ENCODE measurements at regions not wholly inside any gene's neighbourhood (a gene's known extent, or its start where the extent isn't known, plus 50 kb on each side); places are given as distances from the start of the nearest gene placed in this dataset.

DNA sequence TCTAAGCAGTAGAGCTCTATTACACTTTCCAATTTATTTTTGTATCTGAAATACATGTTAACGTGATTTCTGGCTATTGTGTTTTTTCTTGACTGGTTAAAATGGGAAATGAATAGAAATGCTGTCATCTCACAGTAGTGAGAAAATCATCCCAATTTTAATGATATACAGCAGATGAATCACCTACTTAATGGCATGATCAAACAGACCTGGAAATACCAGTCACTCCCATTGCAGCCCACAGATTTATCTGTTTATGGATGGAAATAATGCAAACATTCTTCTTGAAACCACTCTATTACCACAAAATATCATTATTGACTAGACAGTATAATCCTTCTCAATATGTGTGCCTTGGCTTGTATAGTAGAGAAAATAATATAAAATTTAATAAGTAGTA, 497.8 kb upstream of the ADAMTS5 start:
- intact Hi-C loops (cut with DNase I), result no loop called here
- TF ChIP-seq POLR2A (IDR thresholded peaks at IDR 0.05), result no peak
- TF ChIP-seq, protein P1, sequence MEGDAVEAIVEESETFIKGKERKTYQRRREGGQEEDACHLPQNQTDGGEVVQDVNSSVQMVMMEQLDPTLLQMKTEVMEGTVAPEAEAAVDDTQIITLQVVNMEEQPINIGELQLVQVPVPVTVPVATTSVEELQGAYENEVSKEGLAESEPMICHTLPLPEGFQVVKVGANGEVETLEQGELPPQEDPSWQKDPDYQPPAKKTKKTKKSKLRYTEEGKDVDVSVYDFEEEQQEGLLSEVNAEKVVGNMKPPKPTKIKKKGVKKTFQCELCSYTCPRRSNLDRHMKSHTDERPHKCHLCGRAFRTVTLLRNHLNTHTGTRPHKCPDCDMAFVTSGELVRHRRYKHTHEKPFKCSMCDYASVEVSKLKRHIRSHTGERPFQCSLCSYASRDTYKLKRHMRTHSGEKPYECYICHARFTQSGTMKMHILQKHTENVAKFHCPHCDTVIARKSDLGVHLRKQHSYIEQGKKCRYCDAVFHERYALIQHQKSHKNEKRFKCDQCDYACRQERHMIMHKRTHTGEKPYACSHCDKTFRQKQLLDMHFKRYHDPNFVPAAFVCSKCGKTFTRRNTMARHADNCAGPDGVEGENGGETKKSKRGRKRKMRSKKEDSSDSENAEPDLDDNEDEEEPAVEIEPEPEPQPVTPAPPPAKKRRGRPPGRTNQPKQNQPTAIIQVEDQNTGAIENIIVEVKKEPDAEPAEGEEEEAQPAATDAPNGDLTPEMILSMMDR (IDR thresholded peaks at IDR 0.05), result no peak
- no peak for TF ChIP-seq POLR2AphosphoS5 (IDR thresholded peaks at IDR 0.05; ENCODE audit: insufficient read depth in 1 of 2, low read depth in 1 of 2)
- Histone ChIP-seq H3K27me3 (no peaks in the 10 kb centered on the region), H3K4me3 (no peak overlapping the region), H3K4me1 (no peaks in the 10 kb centered on the region), H3K9me3 (no peaks in the 10 kb centered on the region), H3K27ac (no peak overlapping the region), H3K36me3 (no peaks in the 10 kb centered on the region)
- DNase-seq (ENCODE audit: extremely low spot score in 2 of 2), result no peak

DNA sequence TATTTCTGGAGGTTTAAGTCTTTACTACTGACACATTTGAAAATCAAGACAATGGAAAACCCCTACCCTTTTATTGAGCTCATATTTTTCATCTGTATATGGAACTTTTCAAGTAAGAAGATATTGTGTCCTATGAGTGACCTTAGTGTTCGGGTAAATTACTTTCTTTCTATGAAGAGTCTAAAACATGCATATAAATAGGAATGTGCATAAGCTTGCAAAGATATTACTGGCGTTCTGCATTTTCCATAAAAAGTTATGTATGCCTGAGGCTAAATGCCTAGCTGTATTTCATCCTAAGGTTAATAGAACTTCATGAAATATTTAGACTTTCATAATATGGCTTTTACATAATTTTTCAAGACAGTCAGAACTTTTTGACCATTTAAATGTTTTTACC, 495.8 kb upstream of the ADAMTS5 start:
- no peak overlapping the region for H3K27ac ChIP-seq
- DNase-seq (ENCODE audit: extremely low spot score in 2 of 2), result no peak
- H3K4me3 ChIP-seq, result no peak overlapping the region
- no peaks in the 10 kb centered on the region for H3K27me3 ChIP-seq
- TF ChIP-seq POLR2A (IDR thresholded peaks at IDR 0.05) (no peak), POLR2AphosphoS5 (IDR thresholded peaks at IDR 0.05; ENCODE audit: insufficient read depth in 1 of 2, low read depth in 1 of 2) (no peak)
- TF ChIP-seq, protein P1 (IDR thresholded peaks at IDR 0.05), result no peak
- H3K9me3 ChIP-seq, result no peaks in the 10 kb centered on the region
- intact Hi-C loops (cut with DNase I), result no loop called here
- H3K36me3 ChIP-seq, result no peaks in the 10 kb centered on the region
- no peaks in the 10 kb centered on the region for H3K4me1 ChIP-seq

DNA sequence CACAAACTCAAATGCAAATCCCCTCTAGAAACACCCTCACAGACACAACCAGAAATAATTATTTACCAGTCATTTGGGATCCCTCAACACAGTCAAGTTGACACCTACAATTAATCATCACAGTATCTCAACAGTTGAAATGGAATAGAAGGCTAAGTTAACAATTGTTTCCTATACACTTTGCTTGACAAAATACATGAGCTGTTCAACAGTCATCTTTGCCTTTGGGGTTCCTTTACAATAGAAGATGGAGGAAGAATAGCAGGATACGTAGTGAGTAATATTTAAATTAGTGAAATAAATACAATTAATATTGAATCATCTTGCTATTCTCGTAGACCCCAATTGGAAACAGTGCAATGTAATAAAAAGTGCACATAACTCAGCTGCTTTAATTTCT, 487.3 kb upstream of the ADAMTS5 start:
- no peaks in the 10 kb centered on the region for H3K9me3 ChIP-seq
- H3K27me3 ChIP-seq, result no peaks in the 10 kb centered on the region
- no peak for DNase-seq (ENCODE audit: extremely low spot score in 2 of 2)
- H3K36me3 ChIP-seq, result no peaks in the 10 kb centered on the region
- no peak overlapping the region for H3K27ac ChIP-seq
- TF ChIP-seq, protein P1 (IDR thresholded peaks at IDR 0.05), result no peak
- TF ChIP-seq POLR2AphosphoS5 (IDR thresholded peaks at IDR 0.05; ENCODE audit: insufficient read depth in 1 of 2, low read depth in 1 of 2) (no peak), POLR2A (IDR thresholded peaks at IDR 0.05) (no peak)
- no peak overlapping the region for H3K4me3 ChIP-seq
- H3K4me1 ChIP-seq, result peaks cover 5% of the 10 kb centered on the region
- intact Hi-C loops (cut with DNase I), result no loop called here

DNA sequence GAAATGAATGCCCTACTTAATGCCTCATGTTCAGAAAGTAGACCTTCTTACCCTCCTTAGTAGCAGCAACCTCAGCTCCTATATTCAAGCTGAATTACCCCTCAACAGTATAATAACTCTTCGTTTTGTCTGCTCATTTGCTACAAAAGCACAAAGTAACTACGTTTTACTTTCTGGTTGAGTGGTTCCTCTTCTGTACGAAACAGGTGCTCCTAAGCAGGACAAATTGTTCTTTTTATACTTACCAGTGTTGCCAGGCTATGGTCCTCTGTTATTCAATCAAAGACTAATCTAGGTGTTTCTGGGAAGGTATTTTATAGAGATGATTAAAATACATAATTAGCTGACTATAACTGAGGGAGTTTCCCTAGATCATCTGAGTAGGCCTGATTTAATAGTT, 484.2 kb upstream of the ADAMTS5 start:
- intact Hi-C loops (cut with DNase I), result no loop called here

DNA sequence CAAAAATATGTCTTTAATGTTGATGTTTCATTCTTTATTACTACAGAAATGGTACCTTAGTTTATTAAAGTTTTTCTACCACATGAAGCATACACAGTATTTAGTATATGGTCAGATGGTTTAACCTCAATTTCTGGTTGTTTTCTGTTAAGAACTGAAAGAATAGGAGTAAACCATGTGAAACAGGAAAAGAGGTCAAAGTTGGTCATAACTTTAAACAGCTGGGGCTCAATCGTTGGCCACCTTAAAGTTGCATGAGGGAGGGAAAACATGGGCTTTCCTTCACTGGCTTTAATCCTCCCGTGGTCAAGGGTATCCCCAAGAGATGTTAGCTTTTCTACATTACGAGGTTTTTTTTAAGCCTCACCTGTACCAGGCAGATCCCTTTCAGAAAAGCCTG, 483.3 kb upstream of the ADAMTS5 start:
- Histone ChIP-seq H3K4me3 (no peak overlapping the region), H3K4me1 (peaks cover 5% of the 10 kb centered on the region), H3K9me3 (no peaks in the 10 kb centered on the region), H3K36me3 (no peaks in the 10 kb centered on the region), H3K27me3 (no peaks in the 10 kb centered on the region), H3K27ac (no peak overlapping the region)
- no peak for DNase-seq (ENCODE audit: extremely low spot score in 2 of 2)
- TF ChIP-seq POLR2AphosphoS5 (IDR thresholded peaks at IDR 0.05; ENCODE audit: insufficient read depth in 1 of 2, low read depth in 1 of 2), result no peak
- TF ChIP-seq, protein P1 (IDR thresholded peaks at IDR 0.05), result no peak
- TF ChIP-seq POLR2A (IDR thresholded peaks at IDR 0.05), result no peak
- intact Hi-C loops (cut with DNase I), result no loop called here

More for the DNA sequence above, 484.2 kb upstream of the ADAMTS5 start:
- Histone ChIP-seq H3K4me1 (peaks cover 5% of the 10 kb centered on the region), H3K27me3 (no peaks in the 10 kb centered on the region), H3K36me3 (no peaks in the 10 kb centered on the region), H3K27ac (no peak overlapping the region), H3K4me3 (no peak overlapping the region), H3K9me3 (no peaks in the 10 kb centered on the region)
- DNase-seq (ENCODE audit: extremely low spot score in 2 of 2), result no peak
- TF ChIP-seq POLR2AphosphoS5 (IDR thresholded peaks at IDR 0.05; ENCODE audit: insufficient read depth in 1 of 2, low read depth in 1 of 2) (no peak), POLR2A (IDR thresholded peaks at IDR 0.05) (no peak)
- TF ChIP-seq, protein P1 (IDR thresholded peaks at IDR 0.05), result no peak

Data from vagina (tissue), 2 donors.